ENCODE measurements at regions not wholly inside any gene's neighbourhood (a gene's known extent, or its start where the extent isn't known, plus 50 kb on each side); places are given as distances from the start of the nearest gene placed in this dataset.
"Not testable (repeated sequence)": the region's sequence is repeated elsewhere in the genome, so short reads cannot be mapped to it uniquely, and the experiment has no call there.

DNA sequence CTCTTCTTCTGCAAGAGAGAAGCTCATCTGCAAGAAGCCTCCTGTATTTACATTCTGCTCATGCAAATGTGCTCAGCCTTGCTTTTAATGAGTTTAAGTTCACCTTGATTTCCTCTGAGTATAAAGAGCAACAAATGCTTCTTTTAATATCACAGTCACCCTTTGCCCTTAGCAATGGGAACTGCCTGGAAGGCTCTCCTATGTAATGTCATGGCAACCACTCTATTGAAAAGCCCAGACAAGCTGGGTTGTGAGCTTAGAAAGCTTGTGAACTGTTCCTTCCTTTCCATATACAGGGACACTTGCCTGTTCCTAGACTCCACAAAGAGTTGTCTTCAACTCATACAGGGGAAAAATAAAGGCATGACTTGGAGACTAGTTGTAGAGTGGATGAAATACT is 208.1 kb downstream of the ATP6V0E2 start:
- not testable (repeated sequence) for H4K20me1 ChIP-seq (ENCODE audit: insufficient read depth, low read length); H3K27me3 ChIP-seq (ENCODE audit: low read depth, low read length); H3K9ac ChIP-seq (ENCODE audit: low read length); H3K9me3 ChIP-seq (ENCODE audit: insufficient read depth, low read length); H3K36me3 ChIP-seq (replicated peaks; ENCODE audit: low read depth, low read length); H2AFZ ChIP-seq (ENCODE audit: low read depth, low read length); H3K4me2 ChIP-seq (ENCODE audit: low read length); H3K4me1 ChIP-seq (ENCODE audit: low read length); H3K27ac ChIP-seq (ENCODE audit: low read length); H3K4me3 ChIP-seq (ENCODE audit: low read length); H3K79me2 ChIP-seq (ENCODE audit: low read length)

DNA sequence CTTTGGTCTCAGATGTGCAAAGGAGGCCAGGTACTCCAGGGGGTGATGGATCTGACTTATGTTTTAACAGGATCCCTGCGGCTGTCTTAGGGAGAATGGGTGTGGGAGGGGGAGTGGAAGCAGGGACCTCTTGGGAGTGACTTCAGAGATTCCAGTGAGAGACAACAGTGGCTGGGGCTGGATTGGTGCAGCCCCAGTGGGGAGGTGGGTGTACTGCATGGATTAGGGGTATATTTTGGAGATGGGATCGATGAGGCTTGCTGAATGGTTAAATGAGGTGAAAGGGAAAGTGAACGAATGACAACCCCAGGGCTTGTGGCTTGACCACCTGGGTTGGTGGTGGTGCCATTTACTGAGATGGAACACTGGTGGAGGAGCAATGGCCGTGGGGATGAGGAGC is 211.0 kb downstream of the ATP6V0E2 start:
- H3K4me2 ChIP-seq (ENCODE audit: low read length); H2AFZ ChIP-seq (ENCODE audit: low read depth, low read length); H4K20me1 ChIP-seq (ENCODE audit: insufficient read depth, low read length); H3K27ac ChIP-seq (ENCODE audit: low read length); H3K4me1 ChIP-seq (ENCODE audit: low read length); H3K9ac ChIP-seq (ENCODE audit: low read length); H3K36me3 ChIP-seq (replicated peaks; ENCODE audit: low read depth, low read length); H3K27me3 ChIP-seq (ENCODE audit: low read depth, low read length); H3K4me3 ChIP-seq (ENCODE audit: low read length); H3K9me3 ChIP-seq (ENCODE audit: insufficient read depth, low read length); H3K79me2 ChIP-seq (ENCODE audit: low read length): not testable (repeated sequence)

DNA sequence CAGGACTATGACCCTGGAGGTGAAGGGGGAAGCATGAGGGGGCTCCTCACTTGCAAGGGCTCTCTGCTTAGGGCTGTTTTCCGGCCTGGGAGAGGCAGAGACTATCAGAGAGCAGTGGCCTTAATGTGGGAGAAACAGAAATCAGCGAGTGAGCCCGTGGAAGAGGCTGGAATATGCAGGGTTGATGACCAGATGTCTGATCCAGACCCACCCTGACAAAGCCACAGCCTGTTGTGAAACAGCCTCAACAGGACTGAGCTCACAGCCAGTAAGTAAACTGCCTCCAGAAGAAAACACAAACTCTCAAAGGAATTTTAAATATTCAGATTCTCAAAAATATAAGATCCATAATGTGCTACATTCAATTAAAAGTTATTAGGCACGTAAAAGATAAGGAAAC is 213.7 kb downstream of the ATP6V0E2 start:
- not testable (repeated sequence) for H3K4me1 ChIP-seq (ENCODE audit: low read length); H3K36me3 ChIP-seq (replicated peaks; ENCODE audit: low read depth, low read length); H3K9me3 ChIP-seq (ENCODE audit: insufficient read depth, low read length); H3K4me3 ChIP-seq (ENCODE audit: low read length); H3K27me3 ChIP-seq (ENCODE audit: low read depth, low read length); H3K4me2 ChIP-seq (ENCODE audit: low read length); H3K79me2 ChIP-seq (ENCODE audit: low read length); H3K9ac ChIP-seq (ENCODE audit: low read length); H2AFZ ChIP-seq (ENCODE audit: low read depth, low read length); H3K27ac ChIP-seq (ENCODE audit: low read length); H4K20me1 ChIP-seq (ENCODE audit: insufficient read depth, low read length)

DNA sequence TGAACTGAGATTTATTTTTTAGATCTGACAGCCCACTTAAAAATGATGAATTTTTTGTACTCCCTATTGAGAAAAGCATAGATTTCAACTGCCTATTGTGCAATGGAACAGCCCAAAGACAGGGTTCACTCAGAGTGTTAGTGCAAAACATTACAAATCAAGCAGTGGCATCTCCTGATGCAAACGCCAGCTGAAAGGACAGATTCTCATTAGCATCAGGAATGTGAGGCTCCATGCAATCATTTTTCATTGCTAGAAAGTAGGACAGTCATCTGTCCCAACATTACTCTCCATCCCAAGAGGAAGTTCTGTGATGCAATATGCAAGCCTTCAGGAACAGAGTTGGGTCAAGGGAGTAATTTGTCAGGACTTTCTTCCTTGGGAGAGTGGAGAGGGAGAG is 215.4 kb downstream of the ATP6V0E2 start:
- not testable (repeated sequence) for H4K20me1 ChIP-seq (ENCODE audit: insufficient read depth, low read length); H3K27ac ChIP-seq (ENCODE audit: low read length); H3K4me2 ChIP-seq (ENCODE audit: low read length); H2AFZ ChIP-seq (ENCODE audit: low read depth, low read length); H3K79me2 ChIP-seq (ENCODE audit: low read length); H3K9ac ChIP-seq (ENCODE audit: low read length); H3K36me3 ChIP-seq (replicated peaks; ENCODE audit: low read depth, low read length); H3K4me1 ChIP-seq (ENCODE audit: low read length); H3K9me3 ChIP-seq (ENCODE audit: insufficient read depth, low read length); H3K4me3 ChIP-seq (ENCODE audit: low read length); H3K27me3 ChIP-seq (ENCODE audit: low read depth, low read length)

DNA sequence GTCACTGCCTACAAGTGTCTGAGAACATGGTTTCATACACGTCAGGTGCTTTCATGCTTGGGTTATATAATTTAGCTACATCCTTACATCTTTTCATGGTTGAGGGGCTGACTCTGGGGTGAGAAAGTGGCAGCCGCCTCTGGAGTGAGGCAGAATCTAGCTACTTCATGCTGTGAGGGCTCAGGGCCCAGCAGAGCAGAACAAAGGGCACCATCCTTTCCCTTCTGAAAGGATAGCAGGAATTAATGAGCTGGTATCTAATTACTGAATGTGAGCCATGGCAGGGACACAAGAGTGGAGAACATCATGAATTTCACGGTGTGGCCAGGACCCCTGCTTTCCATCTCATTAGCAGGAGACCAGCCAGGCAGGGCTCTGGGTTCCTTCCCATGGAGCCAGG is 217.0 kb downstream of the ATP6V0E2 start:
- not testable (repeated sequence) for H3K36me3 ChIP-seq (replicated peaks; ENCODE audit: low read depth, low read length)

DNA sequence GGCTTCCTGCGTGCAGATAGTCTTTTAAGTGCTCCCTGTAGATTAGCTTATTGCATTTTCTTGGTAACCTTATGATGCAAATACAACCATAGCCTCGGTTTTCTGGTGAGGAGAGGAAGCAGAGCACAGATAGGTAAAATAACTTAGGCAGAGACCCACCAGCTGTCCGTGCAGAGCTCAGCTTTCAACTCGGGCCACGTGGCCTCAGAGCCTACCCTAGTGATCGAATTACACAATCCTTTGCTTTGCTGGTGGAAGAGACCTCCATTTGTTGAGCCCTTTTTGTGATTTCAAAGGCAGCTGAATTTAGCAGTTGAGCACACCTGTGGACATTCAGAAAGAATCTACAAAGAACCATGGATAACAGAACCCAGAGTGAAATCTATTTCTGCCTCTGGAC is 220.1 kb downstream of the ATP6V0E2 start:
- H3K4me2 ChIP-seq (ENCODE audit: low read length); H3K4me3 ChIP-seq (ENCODE audit: low read length); H4K20me1 ChIP-seq (ENCODE audit: insufficient read depth, low read length); H3K9me3 ChIP-seq (ENCODE audit: insufficient read depth, low read length); H3K79me2 ChIP-seq (ENCODE audit: low read length); H2AFZ ChIP-seq (ENCODE audit: low read depth, low read length); H3K36me3 ChIP-seq (replicated peaks; ENCODE audit: low read depth, low read length); H3K9ac ChIP-seq (ENCODE audit: low read length); H3K27me3 ChIP-seq (ENCODE audit: low read depth, low read length); H3K4me1 ChIP-seq (ENCODE audit: low read length); H3K27ac ChIP-seq (ENCODE audit: low read length): not testable (repeated sequence)

More for the DNA sequence above, 217.0 kb downstream of the ATP6V0E2 start:
- not testable (repeated sequence) for H3K4me1 ChIP-seq (ENCODE audit: low read length); H3K9ac ChIP-seq (ENCODE audit: low read length); H3K27ac ChIP-seq (ENCODE audit: low read length); H3K4me2 ChIP-seq (ENCODE audit: low read length); H3K4me3 ChIP-seq (ENCODE audit: low read length); H3K79me2 ChIP-seq (ENCODE audit: low read length); H4K20me1 ChIP-seq (ENCODE audit: insufficient read depth, low read length); H2AFZ ChIP-seq (ENCODE audit: low read depth, low read length); H3K27me3 ChIP-seq (ENCODE audit: low read depth, low read length); H3K9me3 ChIP-seq (ENCODE audit: insufficient read depth, low read length)

DNA sequence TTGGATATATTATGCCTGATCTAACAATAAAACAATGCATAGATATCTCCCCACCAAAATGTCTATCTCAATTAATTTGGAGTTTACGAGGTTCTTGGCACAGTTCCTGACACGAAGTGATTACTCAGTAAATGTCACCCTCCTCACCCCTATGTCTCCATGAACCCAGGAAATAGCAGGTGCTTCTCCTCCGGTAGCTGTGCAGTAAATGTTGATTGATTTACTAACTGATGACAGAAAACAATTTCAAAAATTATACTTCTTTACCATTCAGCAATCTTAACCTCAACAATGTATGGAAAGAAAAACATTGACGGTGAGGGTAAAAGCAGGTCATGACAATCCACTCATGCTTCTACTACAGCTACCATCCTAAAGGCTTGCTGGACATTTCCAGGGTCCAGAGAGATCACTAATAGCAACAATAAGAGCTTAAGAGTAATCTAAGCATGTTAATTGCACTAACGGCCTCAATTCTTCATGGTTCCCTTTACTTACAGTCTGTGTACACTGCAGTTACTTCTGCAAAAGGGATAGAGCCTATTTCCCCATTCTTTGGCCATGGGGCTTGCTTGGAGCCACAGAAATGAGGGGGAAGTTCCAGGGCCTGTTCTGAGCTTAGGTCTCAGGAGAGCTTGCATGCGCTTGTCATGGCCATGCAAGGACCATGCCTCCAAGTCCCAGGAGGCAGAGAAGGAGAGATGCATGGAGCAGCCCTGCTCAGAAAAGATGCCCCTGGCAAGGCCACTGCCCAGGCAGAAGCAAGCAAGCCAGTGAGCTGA is 222.6 kb downstream of the ATP6V0E2 start:
- H3K4me2 ChIP-seq (ENCODE audit: low read length); H3K4me1 ChIP-seq (ENCODE audit: low read length): not testable (repeated sequence)

DNA sequence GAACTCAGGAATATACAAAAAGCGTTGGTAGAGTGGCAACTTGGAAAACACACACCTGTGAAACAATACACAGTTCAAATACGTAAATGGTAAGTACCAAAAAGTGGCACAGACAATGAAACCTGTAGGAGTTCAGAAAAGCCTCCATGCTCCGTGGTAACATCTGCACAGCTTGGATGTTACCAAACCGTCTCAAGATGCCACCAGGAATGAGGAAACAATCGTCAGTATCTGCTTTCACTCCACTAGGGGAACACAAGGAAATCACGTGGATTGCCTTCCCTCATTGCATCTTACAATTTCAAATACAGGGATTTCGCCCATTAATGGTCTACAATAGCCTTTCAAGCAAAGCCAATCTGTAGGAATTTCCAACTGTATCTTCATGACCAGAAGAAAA is 224.6 kb upstream of the LRRC61 start:
- not testable (repeated sequence) for H3K4me1 ChIP-seq (ENCODE audit: low read length); H3K4me3 ChIP-seq (ENCODE audit: low read length); H3K27me3 ChIP-seq (ENCODE audit: low read depth, low read length); H3K4me2 ChIP-seq (ENCODE audit: low read length); H4K20me1 ChIP-seq (ENCODE audit: insufficient read depth, low read length); H3K9me3 ChIP-seq (ENCODE audit: insufficient read depth, low read length); H3K27ac ChIP-seq (ENCODE audit: low read length); H2AFZ ChIP-seq (ENCODE audit: low read depth, low read length); H3K79me2 ChIP-seq (ENCODE audit: low read length); H3K36me3 ChIP-seq (replicated peaks; ENCODE audit: low read depth, low read length); H3K9ac ChIP-seq (ENCODE audit: low read length)

More for the DNA sequence above, 222.6 kb downstream of the ATP6V0E2 start:
- not testable (repeated sequence) for H3K79me2 ChIP-seq (ENCODE audit: low read length); H3K27me3 ChIP-seq (ENCODE audit: low read depth, low read length); H4K20me1 ChIP-seq (ENCODE audit: insufficient read depth, low read length); H3K36me3 ChIP-seq (replicated peaks; ENCODE audit: low read depth, low read length); H3K9ac ChIP-seq (ENCODE audit: low read length); H3K27ac ChIP-seq (ENCODE audit: low read length); H2AFZ ChIP-seq (ENCODE audit: low read depth, low read length); H3K9me3 ChIP-seq (ENCODE audit: insufficient read depth, low read length); H3K4me3 ChIP-seq (ENCODE audit: low read length)

DNA sequence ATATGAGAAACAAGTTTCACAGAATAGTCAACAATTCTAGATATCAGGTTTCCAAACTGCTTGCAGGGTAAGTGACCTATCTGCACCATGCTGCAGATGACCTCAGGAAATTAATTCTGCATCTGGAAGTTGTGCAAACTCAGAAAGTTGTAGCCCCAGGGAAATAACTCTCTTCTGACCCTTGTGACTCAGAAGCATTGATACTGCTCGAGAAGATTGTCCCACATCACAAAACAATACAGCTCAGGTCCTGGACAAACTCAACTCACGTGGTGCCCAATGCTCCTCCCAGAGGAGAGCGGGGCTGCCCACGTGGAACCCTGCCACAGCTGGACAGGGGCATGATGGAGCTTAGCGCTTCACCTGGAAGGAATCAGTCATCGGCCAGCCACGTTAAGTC is 221.9 kb upstream of the LRRC61 start:
- not testable (repeated sequence) for H2AFZ ChIP-seq (ENCODE audit: low read depth, low read length); H3K9ac ChIP-seq (ENCODE audit: low read length); H3K4me3 ChIP-seq (ENCODE audit: low read length); H3K79me2 ChIP-seq (ENCODE audit: low read length); H3K27me3 ChIP-seq (ENCODE audit: low read depth, low read length); H3K27ac ChIP-seq (ENCODE audit: low read length); H3K4me1 ChIP-seq (ENCODE audit: low read length); H3K4me2 ChIP-seq (ENCODE audit: low read length); H3K9me3 ChIP-seq (ENCODE audit: insufficient read depth, low read length); H4K20me1 ChIP-seq (ENCODE audit: insufficient read depth, low read length); H3K36me3 ChIP-seq (replicated peaks; ENCODE audit: low read depth, low read length)

DNA sequence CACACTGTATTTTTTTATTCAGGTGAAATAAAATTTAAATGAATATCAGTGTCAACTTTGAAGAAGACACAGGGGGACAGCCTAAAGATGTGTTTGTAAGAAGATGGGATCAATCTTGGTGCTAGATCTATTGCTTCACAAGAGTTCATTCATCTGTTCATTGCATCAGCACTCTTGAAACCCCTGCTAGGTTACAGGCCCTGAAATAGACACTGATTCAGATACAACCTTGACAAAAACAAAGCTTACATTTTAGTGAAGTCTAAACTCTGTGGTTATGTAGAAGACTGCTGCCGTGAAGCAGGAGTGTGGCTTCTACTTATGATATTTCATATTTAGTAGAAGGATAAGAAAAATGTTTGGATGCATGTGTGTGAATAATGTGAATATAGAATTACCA is 215.9 kb upstream of the LRRC61 start:
- H3K4me2 ChIP-seq (ENCODE audit: low read length); H3K36me3 ChIP-seq (replicated peaks; ENCODE audit: low read depth, low read length); H3K4me3 ChIP-seq (ENCODE audit: low read length); H3K79me2 ChIP-seq (ENCODE audit: low read length); H3K9ac ChIP-seq (ENCODE audit: low read length); H3K9me3 ChIP-seq (ENCODE audit: insufficient read depth, low read length); H4K20me1 ChIP-seq (ENCODE audit: insufficient read depth, low read length); H3K4me1 ChIP-seq (ENCODE audit: low read length); H3K27me3 ChIP-seq (ENCODE audit: low read depth, low read length); H2AFZ ChIP-seq (ENCODE audit: low read depth, low read length); H3K27ac ChIP-seq (ENCODE audit: low read length): not testable (repeated sequence)
